HEK293 (cell line): ENCODE measurements at regions not wholly inside any gene's neighbourhood (a gene's known extent, or its start where the extent isn't known, plus 50 kb on each side); places are given as distances from the start of the nearest gene placed in this dataset.

ENCODE experiments used
- BCL11A ChIP-seq: fragments of 450-650 bp; formaldehyde crosslinking; IDR thresholded peaks from 2 replicates; pipeline ENCODE4 v1.5.1; 2016; ENCODE audit warnings: low read depth, missing biosample characterization, missing genetic modification characterization
- CTCF ChIP-seq: fragments of 450-650 bp; formaldehyde crosslinking; IDR thresholded peaks from 2 replicates; pipeline ENCODE4 v1.5.1; 2016; ENCODE audit warnings: missing biosample characterization, missing genetic modification characterization
- KLF16 ChIP-seq: fragments of 450-650 bp; formaldehyde crosslinking; IDR thresholded peaks from 2 replicates; pipeline ENCODE4 v1.5.1; 2017; ENCODE audit warnings: missing biosample characterization, missing genetic modification characterization
- REPIN1 ChIP-seq: fragments of 450-650 bp; formaldehyde crosslinking; IDR thresholded peaks from 2 replicates; pipeline ENCODE4 v1.5.1; 2017; ENCODE audit warnings: missing biosample characterization, missing genetic modification characterization, low read depth
- ZNF10 ChIP-seq: fragments of 450-650 bp; formaldehyde crosslinking; IDR thresholded peaks from 2 replicates; pipeline ENCODE4 v1.5.1; 2017; ENCODE audit warnings: missing biosample characterization, missing genetic modification characterization
- ZNF16 ChIP-seq: fragments of 450-650 bp; formaldehyde crosslinking; IDR thresholded peaks from 2 replicates; pipeline ENCODE4 v1.5.1; 2016; ENCODE audit warnings: low read depth, missing biosample characterization, missing genetic modification characterization
- ZNF239 ChIP-seq: fragments of 450-650 bp; formaldehyde crosslinking; IDR thresholded peaks from 2 replicates; pipeline ENCODE4 v1.5.1; 2016; ENCODE audit warnings: missing biosample characterization, missing genetic modification characterization
- ZNF274 ChIP-seq, 2 experiments: fragments of 200-500 bp in 1 of 2; fragments of 450-650 bp in 1 of 2; sonication (Bioruptor generic) in 1 of 2; formaldehyde crosslinking in 1 of 2; IDR thresholded peaks; 2 replicates each; pipeline versions ENCODE4 v1.5.1 to v1.6.1; 2014 to 2016; ENCODE audit warnings: borderline replicate concordance in 1 of 2, inconsistent platforms in 1 of 2, low read length in 1 of 2, missing biosample characterization in 1 of 2, missing genetic modification characterization in 1 of 2
- ZNF341 ChIP-seq: fragments of 450-650 bp; formaldehyde crosslinking; IDR thresholded peaks from 2 replicates; pipeline ENCODE4; 2016; ENCODE audit warnings: low read depth, missing biosample characterization, missing genetic modification characterization
- ZNF423 ChIP-seq: fragments of 450-650 bp; formaldehyde crosslinking; IDR thresholded peaks from 2 replicates; pipeline ENCODE4 v1.5.1; 2016; ENCODE audit warnings: missing biosample characterization, missing genetic modification characterization
- ZNF449 ChIP-seq: fragments of 450-650 bp; formaldehyde crosslinking; IDR thresholded peaks from 2 replicates; pipeline ENCODE4 v1.5.1; 2017; ENCODE audit warnings: missing biosample characterization, mild to moderate bottlenecking, missing genetic modification characterization, moderate library complexity
- ZNF513 ChIP-seq: fragments of 450-650 bp; IDR thresholded peaks from 2 replicates; pipeline ENCODE4 v1.5.1; 2018; ENCODE audit warnings: missing biosample characterization, missing genetic modification characterization
- ZSCAN23 ChIP-seq: fragments of 450-650 bp; formaldehyde crosslinking; IDR thresholded peaks from 2 replicates; pipeline ENCODE4 v1.5.1; 2016; ENCODE audit warnings: missing biosample characterization, missing genetic modification characterization
- ZSCAN5A ChIP-seq: fragments of 450-650 bp; formaldehyde crosslinking; IDR thresholded peaks from 2 replicates; pipeline ENCODE4 v1.5.1; 2016; ENCODE audit warnings: missing biosample characterization, missing genetic modification characterization

- no peak for TF ChIP-seq ZNF10 (tag by site-specific recombination)
- no peak for TF ChIP-seq BCL11A (tag by site-specific recombination)
- no peak for TF ChIP-seq REPIN1 (tag by site-specific recombination)
- TF ChIP-seq CTCF (tag by site-specific recombination), result no peak
- TF ChIP-seq ZSCAN5A (tag by site-specific recombination), result no peak
- TF ChIP-seq ZNF513 (tag by site-specific recombination), result no peak
- no peak for TF ChIP-seq ZNF239 (tag by site-specific recombination)
- TF ChIP-seq ZNF274 (IDR thresholded peaks at IDR 0.05; ENCODE audit: low read length), result no peak
- TF ChIP-seq ZNF274 (tag by site-specific recombination; IDR thresholded peaks at IDR 0.05; ENCODE audit: borderline replicate concordance), result no peak
- no peak for TF ChIP-seq ZSCAN23
- TF ChIP-seq KLF16 (tag by site-specific recombination), result no peak
- no peak for TF ChIP-seq ZNF341 (tag by site-specific recombination)
- no peak for TF ChIP-seq ZNF16 (tag by site-specific recombination)
- TF ChIP-seq ZNF423 (tag by site-specific recombination), result no peak
- no peak for TF ChIP-seq ZNF449
Observed at GRCh38 chr2:44866152-44866551, 75.3 kb upstream of the SIX3 start.
